BLaER1 (cell line): ENCODE measurements at regions not wholly inside any gene's neighbourhood (a gene's known extent, or its start where the extent isn't known, plus 50 kb on each side); places are given as distances from the start of the nearest gene placed in this dataset.
"Not testable (repeated sequence)": the region's sequence is repeated elsewhere in the genome, so short reads cannot be mapped to it uniquely, and the experiment has no call there.

ENCODE experiments used
- H3K27ac ChIP-seq: shearing (Covaris generic); formaldehyde crosslinking; 2 replicates; pipeline ENCODE4 v1.8.1; 2022
- H3K27me3 ChIP-seq: shearing (Covaris generic); formaldehyde crosslinking; 2 replicates; pipeline ENCODE4 v1.8.1; 2022
- H3K36me3 ChIP-seq: shearing (Covaris generic); formaldehyde crosslinking; 2 replicates; pipeline ENCODE4 v1.8.1; 2022
- H3K4me1 ChIP-seq: shearing (Covaris generic); formaldehyde crosslinking; 2 replicates; pipeline ENCODE4 v1.8.1; 2022
- H3K4me2 ChIP-seq: shearing (Covaris generic); formaldehyde crosslinking; 2 replicates; pipeline ENCODE4 v1.8.1; 2022
- H3K4me3 ChIP-seq: shearing (Covaris generic); formaldehyde crosslinking; 2 replicates; pipeline ENCODE4 v1.8.1; 2022
- H3K9ac ChIP-seq: shearing (Covaris generic); formaldehyde crosslinking; 2 replicates; pipeline ENCODE4 v1.8.1; 2022
- H3K9me3 ChIP-seq: shearing (Covaris generic); formaldehyde crosslinking; 2 replicates; pipeline ENCODE4 v1.8.1; 2022
- H4K20me1 ChIP-seq: shearing (Covaris generic); formaldehyde crosslinking; 2 replicates; pipeline ENCODE4 v1.8.1; 2022
- Cebpa-rat ChIP-seq: shearing (Covaris generic); IDR thresholded peaks from 2 replicates; pipeline ENCODE4 v1.8.1; 2022

GRCh38 chr18:53843113-53843760 is 381.2 kb downstream of the MBD2 start:
- no peak for TF ChIP-seq Cebpa-rat
- Histone ChIP-seq H4K20me1 (no peaks in the 10 kb centered on the region), H3K9me3 (no peaks in the 10 kb centered on the region), H3K4me2 (no peak overlapping the region), H3K4me3 (no peak overlapping the region), H3K4me1 (no peaks in the 10 kb centered on the region), H3K27ac (no peak overlapping the region), H3K27me3 (no peaks in the 10 kb centered on the region), H3K9ac (no peak overlapping the region), H3K36me3 (no peaks in the 10 kb centered on the region)

GRCh38 chr18:53838746-53839145 is 385.7 kb downstream of the MBD2 start:
- H3K9me3 ChIP-seq, result peaks cover 21% of the 10 kb centered on the region
- no peaks in the 10 kb centered on the region for H4K20me1 ChIP-seq
- no peaks in the 10 kb centered on the region for H3K36me3 ChIP-seq
- H3K27ac ChIP-seq, result no peak overlapping the region
- no peak overlapping the region for H3K4me3 ChIP-seq
- no peaks in the 10 kb centered on the region for H3K4me1 ChIP-seq
- H3K4me2 ChIP-seq, result no peak overlapping the region
- H3K27me3 ChIP-seq, result no peaks in the 10 kb centered on the region
- TF ChIP-seq Cebpa-rat, result no peak
- no peak overlapping the region for H3K9ac ChIP-seq

DNA sequence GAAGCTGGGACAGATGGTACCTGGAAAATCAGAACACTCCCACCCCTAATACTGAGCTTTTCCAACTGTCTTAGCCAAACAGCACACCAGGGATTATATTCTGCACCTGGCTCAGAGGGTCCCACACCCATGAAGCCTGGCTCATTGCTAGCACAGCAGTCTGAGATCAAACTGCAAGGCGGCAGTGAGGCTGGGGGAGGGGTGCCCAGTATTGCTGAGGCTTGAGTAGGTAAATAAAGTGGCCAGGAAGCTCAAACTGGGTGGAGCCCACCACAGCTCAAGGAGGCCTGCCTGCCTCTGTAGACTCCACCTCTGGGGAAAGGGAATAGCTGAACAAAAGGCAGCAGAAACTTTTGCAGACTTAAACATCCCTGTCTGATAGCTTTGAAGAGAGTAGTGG is 403.3 kb downstream of the MBD2 start:
- H3K36me3 ChIP-seq, H3K4me2 ChIP-seq, H3K27me3 ChIP-seq, H4K20me1 ChIP-seq, H3K9ac ChIP-seq, H3K4me3 ChIP-seq, H3K9me3 ChIP-seq, H3K4me1 ChIP-seq, H3K27ac ChIP-seq: not testable (repeated sequence)

DNA sequence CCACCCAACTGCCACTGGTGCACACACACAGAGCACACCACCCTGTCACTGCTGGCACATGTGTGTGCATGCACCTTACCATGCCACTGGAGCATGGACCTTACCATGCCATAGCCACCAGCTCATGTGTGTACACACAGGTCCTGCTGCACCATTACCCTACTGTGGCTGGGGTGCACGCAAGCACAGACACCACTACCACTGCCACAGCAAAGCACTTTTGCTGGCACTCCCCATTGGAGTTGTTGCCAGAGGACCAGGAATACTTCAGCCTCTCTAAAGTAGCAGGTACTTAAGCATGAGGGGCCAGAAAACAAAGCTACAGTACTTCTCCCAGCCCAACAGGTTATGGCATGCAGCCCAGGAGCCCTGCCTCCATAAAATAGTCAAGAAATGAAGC is 404.8 kb downstream of the MBD2 start:
- Histone ChIP-seq H4K20me1 (no peaks in the 10 kb centered on the region), H3K9ac (no peak overlapping the region), H3K27ac (no peak overlapping the region), H3K27me3 (no peaks in the 10 kb centered on the region), H3K4me1 (no peaks in the 10 kb centered on the region), H3K36me3 (no peaks in the 10 kb centered on the region), H3K4me3 (no peak overlapping the region), H3K9me3 (no peaks in the 10 kb centered on the region), H3K4me2 (no peak overlapping the region)
- no peak for TF ChIP-seq Cebpa-rat

- Histone ChIP-seq H4K20me1 (no peaks in the 10 kb centered on the region), H3K4me2 (no peak overlapping the region), H3K4me1 (no peaks in the 10 kb centered on the region), H3K9ac (no peak overlapping the region), H3K27ac (no peak overlapping the region), H3K9me3 (no peaks in the 10 kb centered on the region), H3K27me3 (no peaks in the 10 kb centered on the region), H3K4me3 (no peak overlapping the region), H3K36me3 (no peaks in the 10 kb centered on the region)
- no peak for TF ChIP-seq Cebpa-rat
Measured at GRCh38 chr18:53819174-53819573, 405.3 kb downstream of the MBD2 start.

DNA sequence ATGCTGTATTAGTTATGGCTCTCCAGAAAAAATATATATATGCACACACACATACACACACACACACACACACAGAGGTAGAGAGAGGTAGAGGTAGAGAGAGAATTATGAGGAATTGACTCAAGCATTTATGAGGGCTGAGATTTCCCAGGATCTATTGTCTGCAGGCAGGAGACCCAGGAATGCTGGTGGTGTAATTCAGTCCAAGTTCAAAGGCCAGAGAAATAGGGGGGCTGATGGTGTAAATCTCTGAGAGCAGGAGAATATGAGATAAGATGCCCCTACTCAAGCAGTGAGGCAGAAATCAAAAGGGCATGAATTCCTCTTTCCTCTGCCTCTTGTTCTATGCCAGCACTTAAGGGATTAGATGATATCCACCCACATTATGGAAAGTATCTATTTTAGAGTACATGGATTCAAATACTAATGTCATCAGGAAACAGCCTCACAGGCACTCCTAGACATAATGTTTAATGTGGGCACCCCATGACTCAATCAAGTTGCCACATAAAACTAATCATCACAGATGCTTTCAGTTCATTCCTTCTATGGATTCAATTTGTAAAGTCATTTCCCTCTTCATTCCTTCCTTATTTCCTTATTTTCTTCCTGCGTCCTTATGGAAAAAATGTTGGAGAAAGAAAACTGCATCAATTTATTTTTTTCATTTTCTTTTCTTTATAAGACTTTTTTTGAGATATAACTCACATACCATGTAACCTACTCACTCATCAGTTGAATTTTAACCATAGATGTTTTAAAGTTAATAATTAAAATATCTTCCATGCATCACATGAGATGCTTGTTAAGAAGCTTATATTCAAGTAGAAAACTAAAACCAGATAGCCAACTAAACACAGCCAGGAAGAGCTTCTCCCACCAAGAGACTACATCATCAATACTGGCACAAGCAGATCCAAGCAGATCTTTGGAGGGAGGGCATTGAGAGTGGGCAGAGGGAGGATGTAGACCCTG is 406.2 kb downstream of the MBD2 start:
- no peaks in the 10 kb centered on the region for H3K4me1 ChIP-seq
- no peaks in the 10 kb centered on the region for H4K20me1 ChIP-seq
- H3K9me3 ChIP-seq, result no peaks in the 10 kb centered on the region
- no peak for TF ChIP-seq Cebpa-rat
- H3K4me2 ChIP-seq, result no peak overlapping the region
- H3K27me3 ChIP-seq, result no peaks in the 10 kb centered on the region
- H3K36me3 ChIP-seq, result no peaks in the 10 kb centered on the region
- H3K9ac ChIP-seq, result no peak overlapping the region
- no peak overlapping the region for H3K4me3 ChIP-seq
- no peak overlapping the region for H3K27ac ChIP-seq

DNA sequence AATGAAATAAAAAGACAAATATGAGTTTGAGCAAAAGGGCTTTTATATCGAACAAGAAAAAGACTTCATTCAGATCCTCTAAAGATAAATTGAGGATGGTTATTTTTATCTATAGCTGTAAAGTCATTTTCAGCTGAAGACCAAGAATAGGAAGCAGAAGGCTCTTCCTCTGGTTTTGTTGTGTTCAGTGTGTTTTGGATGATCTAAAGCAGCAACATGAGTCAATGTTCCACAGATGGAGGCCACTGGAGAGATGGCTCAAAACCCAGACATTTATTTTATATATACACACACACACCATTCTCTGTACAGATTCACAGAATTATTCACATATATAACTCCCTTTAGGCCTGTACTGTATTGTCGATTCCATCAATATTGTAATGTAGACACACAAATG is 424.3 kb downstream of the MBD2 start:
- Histone ChIP-seq H4K20me1 (no peaks in the 10 kb centered on the region), H3K27ac (no peak overlapping the region), H3K4me1 (no peaks in the 10 kb centered on the region), H3K27me3 (no peaks in the 10 kb centered on the region), H3K36me3 (no peaks in the 10 kb centered on the region), H3K4me3 (no peak overlapping the region), H3K9ac (no peak overlapping the region), H3K4me2 (no peak overlapping the region), H3K9me3 (peaks cover 10% of the 10 kb centered on the region)
- TF ChIP-seq Cebpa-rat, result no peak

DNA sequence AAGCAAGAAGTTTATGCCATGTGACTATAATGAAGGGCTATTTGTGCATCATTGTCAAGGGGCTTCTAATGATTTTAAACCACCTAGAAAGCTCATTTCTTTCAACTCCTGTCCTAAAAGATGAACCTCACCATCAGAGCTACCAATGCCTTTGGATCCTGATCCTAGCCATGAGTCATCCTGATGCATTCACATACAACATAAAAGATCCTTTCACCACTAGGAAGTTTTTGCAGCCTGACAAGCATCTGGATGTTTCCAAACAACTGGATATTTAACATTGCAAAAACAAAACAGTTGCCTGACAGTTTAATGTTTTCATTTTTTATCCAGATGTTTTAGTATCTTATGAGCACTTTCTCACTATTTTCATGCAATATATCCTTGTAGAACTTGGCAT is 425.3 kb downstream of the MBD2 start:
- H3K9me3 ChIP-seq, result peaks cover 1% of the 10 kb centered on the region; the same call in 1 of the 2 replicates
- no peaks in the 10 kb centered on the region for H3K36me3 ChIP-seq
- no peaks in the 10 kb centered on the region for H4K20me1 ChIP-seq
- H3K4me1 ChIP-seq, result no peaks in the 10 kb centered on the region
- no peak overlapping the region for H3K4me3 ChIP-seq
- TF ChIP-seq Cebpa-rat, result no peak
- no peak overlapping the region for H3K9ac ChIP-seq
- no peaks in the 10 kb centered on the region for H3K27me3 ChIP-seq
- H3K27ac ChIP-seq, result no peak overlapping the region
- no peak overlapping the region for H3K4me2 ChIP-seq

DNA sequence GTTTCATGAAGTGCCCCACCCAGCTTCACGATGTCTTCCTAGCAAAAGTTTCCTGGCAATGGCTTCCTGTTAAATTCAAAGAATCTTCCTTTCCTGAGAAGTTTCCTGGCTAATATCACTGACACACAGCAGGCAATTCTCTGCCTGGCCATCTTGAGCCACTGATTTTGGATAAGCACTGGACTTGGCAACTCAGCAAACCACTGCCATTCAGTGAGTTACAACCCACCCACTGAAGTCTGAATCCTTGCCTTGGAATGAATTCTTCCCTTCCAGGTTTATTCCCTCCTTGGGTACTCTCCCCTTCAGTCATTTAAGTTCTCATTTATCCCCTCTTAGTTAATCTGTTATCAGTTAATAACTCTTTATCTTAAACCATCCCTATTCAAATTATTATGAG is 426.0 kb downstream of the MBD2 start:
- H3K36me3 ChIP-seq, result no peaks in the 10 kb centered on the region
- TF ChIP-seq Cebpa-rat, result no peak
- H3K9me3 ChIP-seq, result no peaks in the 10 kb centered on the region
- no peaks in the 10 kb centered on the region for H3K27me3 ChIP-seq
- H3K4me1 ChIP-seq, result no peaks in the 10 kb centered on the region
- no peak overlapping the region for H3K9ac ChIP-seq
- H3K4me3 ChIP-seq, result no peak overlapping the region
- H4K20me1 ChIP-seq, result no peaks in the 10 kb centered on the region
- no peak overlapping the region for H3K27ac ChIP-seq
- no peak overlapping the region for H3K4me2 ChIP-seq

DNA sequence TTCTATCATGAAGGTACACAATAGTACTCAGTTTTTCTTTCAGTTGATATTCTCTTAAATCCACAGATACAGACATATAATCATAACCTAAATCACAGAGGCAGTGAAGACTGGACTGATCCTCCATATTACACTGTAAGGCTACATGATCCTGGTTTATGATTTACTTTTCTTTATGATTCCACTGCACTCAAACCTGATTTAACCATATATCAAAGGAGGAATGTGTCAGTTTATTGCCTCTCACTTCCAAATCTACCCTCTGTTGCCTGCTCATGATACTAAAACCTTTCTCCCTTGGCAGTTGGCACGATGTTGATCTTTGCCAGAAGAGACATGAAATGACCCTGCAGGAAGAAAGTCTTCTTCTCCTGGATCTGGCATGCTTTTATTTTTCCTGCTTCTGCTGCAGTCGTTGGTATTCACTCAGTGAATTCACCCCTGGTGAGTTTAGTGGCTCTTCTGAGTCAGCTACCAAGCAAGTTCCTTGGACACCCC is 426.4 kb downstream of the MBD2 start:
- no peak for TF ChIP-seq Cebpa-rat
- Histone ChIP-seq H3K27ac (no peak overlapping the region), H3K27me3 (no peaks in the 10 kb centered on the region), H3K4me1 (no peaks in the 10 kb centered on the region), H3K36me3 (no peaks in the 10 kb centered on the region), H3K4me3 (no peak overlapping the region), H3K9me3 (no peaks in the 10 kb centered on the region), H3K9ac (no peak overlapping the region), H4K20me1 (no peaks in the 10 kb centered on the region), H3K4me2 (no peak overlapping the region)
